Heart right ventricle (tissue), 16 donors: ENCODE measurements at regions not wholly inside any gene's neighbourhood (a gene's known extent, or its start where the extent isn't known, plus 50 kb on each side); places are given as distances from the start of the nearest gene placed in this dataset.

ENCODE experiments used
- ATAC-seq, 8 donors: fragments of 200-7000 bp; cut with Tn5 transposase; one replicate each; pipeline ENCODE4 v1.9.1; 2020; ENCODE audit warnings: mild to moderate bottlenecking in 8 of 8, moderate library complexity in 8 of 8, moderate number of reproducible peaks in 1 of 8
- DNase-seq, 2 donors: peaks; one replicate each; pipeline ENCODE4 v3.0.0-alpha.2; 2020
- H3K27ac ChIP-seq, 10 donors: fragments of 200-600 bp; sonication (generic) in 2 of 10; one replicate each; pipeline versions ENCODE4 v1.5.0 to v1.8.0; 2020 to 2022; ENCODE audit warnings: mild to moderate bottlenecking in 3 of 10
- H3K27me3 ChIP-seq, 7 donors: fragments of 200-600 bp; one replicate each; pipeline ENCODE4 v1.8.0; 2021 to 2022; ENCODE audit warnings: mild to moderate bottlenecking in 2 of 7
- H3K36me3 ChIP-seq, 9 donors: fragments of 200-600 bp; sonication (generic) in 1 of 9; one replicate each; pipeline versions ENCODE4 v1.5.0 to v1.8.0; 2020 to 2022; ENCODE audit warnings: mild to moderate bottlenecking in 2 of 9
- H3K4me1 ChIP-seq, 9 donors: fragments of 200-600 bp; sonication (generic) in 1 of 9; one replicate each; pipeline versions ENCODE4 v1.5.0 to v1.8.0; 2020 to 2022; ENCODE audit warnings: mild to moderate bottlenecking in 4 of 9
- H3K4me3 ChIP-seq, 10 donors: fragments of 200-600 bp; sonication (generic) in 2 of 10; one replicate each; pipeline versions ENCODE4 v1.5.0 to v1.8.0; 2020 to 2022; ENCODE audit warnings: mild to moderate bottlenecking in 7 of 10, moderate library complexity in 2 of 10
- H3K9me3 ChIP-seq, 11 donors: fragments of 200-600 bp in 10 of 11; sonication (generic) in 2 of 11; one replicate each; pipeline versions ENCODE4 v1.5.0 to v1.8.0; 2013 to 2022; ENCODE audit warnings: mild to moderate bottlenecking in 2 of 11, control low read depth in 1 of 11, moderate library complexity in 1 of 11
- CTCF ChIP-seq, 9 donors: fragments of 200-600 bp; sonication (generic) in 2 of 9; IDR thresholded peaks; one replicate each; pipeline versions ENCODE4 v1.5.0 to v1.8.0; 2021 to 2022; ENCODE audit warnings: antibody characterized with exemption in 9 of 9, mild to moderate bottlenecking in 5 of 9, moderate library complexity in 1 of 9
- WGBS, 2 donors: extraction: QIAGEN DNeasy Blood & Tissue Kit; methylation state at CpG; one replicate each; pipeline ENCODE4 v1.1.7; 2013; ENCODE audit warnings: inconsistent platforms in 1 of 2; 5-methylcytosine and 5-hydroxymethylcytosine counted together
- intact Hi-C, 10 donors: fragments of 100-400 bp; cut with DNase I; formaldehyde crosslinking; loops; one replicate each; pipeline versions ENCODE4 v1.11.1 to v1.14.2; 2022
- donor health status: Arrhythmogenic right ventricular cardiomyopathy.
- donor health status: ischemic (EF 13 %, LVEDD 7.1; RV severe dilation, severe dysfunction).
- donor health status: healthy with polysubstance abuse.
- donor health status: DM: no; HTN: yes; CAD: no.
- donor health status: DM: no; HTN: no; CAD: no.
- donor health status: ischemic (EF 25% LVEDD 6.9; RV normal size, moderate dysfunction).
- donor health status: ischemic (EF 25% LVEDD 5.7; RV mildly dilated, moderate dysfunction).
- donor health status: healthy.
- donor health status: DM: yes; HTN: yes; CAD: no.
- donor health status: Ischemic cardiomyopathy.
- donor health status: ischemic (EF 35%, LVEDD 5.7; RV mildly dilated, moderate dysfunction).
- donor health status: nonischemic (EF 11% LVEDD 7.7; RV severe dilation, severe dysfunction).
- donor health status: DM: yes; HTN: yes; CAD: no.
- donor health status: PGD.
- donor health status: ischemic (EF 29% LVEDD 5.4; RV normal size, mild dysfunction).
- donor health status: nonischemic (EF 23%, LVEDD 6.1; RV moderate dilation, normal function).

GRCh38 chr13:107906131-107906530 is 309.2 kb downstream of the LIG4 start:
- no peaks in the 10 kb centered on the region for H3K36me3 ChIP-seq
- H3K4me3 ChIP-seq = no peak overlapping the region
- TF ChIP-seq CTCF (IDR thresholded peaks at IDR 0.05) = no peak
- H3K27me3 ChIP-seq = no peaks in the 10 kb centered on the region
- no peak overlapping the region for H3K27ac ChIP-seq
- intact Hi-C loops = no loop called here
- no peaks in the 10 kb centered on the region for H3K9me3 ChIP-seq
- no peak for DNase-seq
- 76 to 78% methylated on average over 5 of the region's 5 CpGs for WGBS, 2 donors
- no peaks in the 10 kb centered on the region for H3K4me1 ChIP-seq
- ATAC-seq = no peak

DNA sequence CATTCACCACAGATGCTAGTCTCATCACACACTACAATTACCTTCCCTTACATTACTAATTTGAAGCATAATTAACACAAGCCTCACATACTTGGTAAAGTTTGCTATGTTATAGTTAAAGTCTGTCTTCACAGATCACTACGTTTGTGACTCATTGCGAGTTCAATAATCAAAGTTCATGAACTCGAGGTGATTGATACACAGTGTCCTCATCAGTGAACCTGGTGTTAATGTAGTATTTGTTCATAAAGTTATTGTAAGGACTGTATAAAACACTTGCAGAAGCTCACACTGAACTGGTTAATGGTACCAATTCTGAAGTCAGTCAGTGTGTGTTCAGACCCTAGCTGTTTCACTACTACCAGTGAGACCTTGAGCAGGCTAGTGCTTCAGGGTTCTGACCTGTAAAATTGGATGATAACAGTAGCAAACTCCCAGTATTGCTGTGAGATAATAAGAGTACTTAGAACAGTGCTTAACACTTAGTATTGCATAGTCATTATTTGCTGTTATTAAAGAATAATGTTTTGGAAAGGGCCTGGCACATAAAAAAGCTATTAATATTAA is 313.3 kb downstream of the LIG4 start:
- DNase-seq (no peak), ATAC-seq (no peak)
- WGBS, 2 donors = 79 to 81% methylated on average over 3 of the region's 3 CpGs
- Histone ChIP-seq H3K36me3 (no peaks in the 10 kb centered on the region), H3K4me1 (no peaks in the 10 kb centered on the region), H3K27me3 (no peaks in the 10 kb centered on the region), H3K27ac (no peak overlapping the region), H3K9me3 (no peaks in the 10 kb centered on the region), H3K4me3 (no peak overlapping the region)
- no peak for TF ChIP-seq CTCF (IDR thresholded peaks at IDR 0.05)
- intact Hi-C loops = no loop called here

DNA sequence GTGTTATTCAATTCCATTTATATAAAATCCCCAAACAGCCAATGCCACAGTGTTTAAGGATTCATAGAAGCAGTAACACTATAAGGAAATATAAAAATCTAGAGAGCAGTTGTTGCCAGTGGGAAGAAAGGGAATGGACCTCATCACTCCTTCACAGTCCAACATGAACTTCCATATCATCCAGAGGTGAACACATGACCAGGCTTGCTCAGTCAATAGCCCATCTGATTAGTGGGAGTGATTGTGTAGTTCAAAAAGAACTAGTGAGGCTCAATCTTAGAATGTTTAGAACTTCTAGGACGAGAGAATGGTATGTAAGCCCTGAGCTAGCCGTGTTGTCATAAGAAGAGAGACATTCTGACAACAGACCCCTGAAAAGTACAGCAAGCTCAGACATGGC is 314.1 kb downstream of the LIG4 start:
- Histone ChIP-seq H3K9me3 (peaks cover 0 to 4% (median 0%) of the 10 kb centered on the region in 11 donors), H3K4me3 (no peak overlapping the region), H3K36me3 (no peaks in the 10 kb centered on the region), H3K4me1 (no peaks in the 10 kb centered on the region), H3K27me3 (no peaks in the 10 kb centered on the region), H3K27ac (no peak overlapping the region)
- no peak for TF ChIP-seq CTCF (IDR thresholded peaks at IDR 0.05)
- WGBS, 2 donors = 62 to 64% methylated on average over 2 of the region's 2 CpGs
- no peak for ATAC-seq
- intact Hi-C loops = no loop called here
- DNase-seq = no peak

DNA sequence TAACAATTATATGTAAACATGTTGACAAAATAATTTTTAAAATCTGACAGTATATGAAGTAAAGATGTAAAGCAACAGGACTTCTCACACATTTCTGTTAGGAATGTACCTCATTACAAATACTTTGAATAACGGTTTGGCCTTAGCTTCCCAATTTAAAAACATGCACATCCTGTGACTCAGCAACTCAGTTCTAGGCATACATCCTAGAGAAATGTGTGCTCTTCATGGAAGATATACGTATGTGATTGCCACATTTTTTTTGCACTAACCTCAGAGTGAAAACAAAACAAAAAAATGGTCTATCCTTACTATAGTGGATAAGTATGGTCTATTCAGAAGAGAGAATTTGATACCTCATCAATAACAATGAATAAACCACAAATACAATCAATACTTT is 314.6 kb downstream of the LIG4 start:
- Histone ChIP-seq H3K27ac (no peak overlapping the region), H3K4me1 (no peaks in the 10 kb centered on the region), H3K36me3 (no peaks in the 10 kb centered on the region), H3K27me3 (no peaks in the 10 kb centered on the region), H3K9me3 (peaks cover 0 to 4% (median 0%) of the 10 kb centered on the region in 11 donors), H3K4me3 (no peak overlapping the region)
- ATAC-seq = no peak
- DNase-seq = no peak
- intact Hi-C loops = no loop called here
- no peak for TF ChIP-seq CTCF (IDR thresholded peaks at IDR 0.05)
- 57 to 63% methylated on average over 2 of the region's 2 CpGs for WGBS, 2 donors
